GM12878 (cell line): ENCODE measurements at regions not wholly inside any gene's neighbourhood (a gene's known extent, or its start where the extent isn't known, plus 50 kb on each side); places are given as distances from the start of the nearest gene placed in this dataset.

Experiments used
- ATAC-seq: fragments of 200-7000 bp; cut with Tn5 transposase; 3 replicates; pipeline ENCODE4 v1.9.1; 2020; ENCODE audit warnings: mild to moderate bottlenecking, moderate library complexity
- BruUV-seq: library from RNA; stranded (reverse); fragments of 400-500 nt; replicated peaks from 2 replicates; lab custom pipeline; 2021; lab: Mats Ljungman, UMichigan
- CTCF ChIA-PET: fragments of 300-600 bp; sonication (Branson Sonifier 250); formaldehyde crosslinking; extraction: SDS; loops from one replicate; lab custom pipeline; 2021; ENCODE audit warnings: inconsistent platforms; lab: Yijun Ruan, JAX
- POLR2A ChIA-PET: fragments of 350-600 bp; formaldehyde crosslinking; extraction: SDS; loops from one replicate; lab custom pipeline; 2021; ENCODE audit warnings: inconsistent platforms; lab: Charles Lee
- RAD21 ChIA-PET: fragments of 300-600 bp; sonication (Branson Sonifier 250); formaldehyde crosslinking; loops from one replicate; lab custom pipeline; 2023; ENCODE audit warnings: antibody characterized with exemption; ENCODE audit not compliant: unreplicated experiment; lab: Charles Lee
- SMC1A ChIA-PET: fragments of 300-600 bp; sonication (Branson Sonifier 250); formaldehyde crosslinking; loops from one replicate; lab custom pipeline; 2023; ENCODE audit not compliant: unreplicated experiment, uncharacterized antibody; lab: Charles Lee
- DNase-seq: peaks from one replicate; pipeline ENCODE4 v3.0.0-alpha.2; 2011; ENCODE audit warnings: low read depth, low spot score
- FAIRE-seq: peaks from 3 replicates; lab custom pipeline; 2011; peaks lifted over from hg19 to GRCh38; lab: Jason Lieb, UNC
- H2AFZ ChIP-seq: 2 replicates; pipeline ENCODE4 v1.6.0; 2011; ENCODE audit warnings: low read depth, low read length, control low read depth; ENCODE audit not compliant: control insufficient read depth
- H3K27ac ChIP-seq: 2 replicates; pipeline ENCODE4 v1.5.1; 2011; ENCODE audit warnings: control low read depth; ENCODE audit not compliant: control insufficient read depth, insufficient read depth
- H3K27me3 ChIP-seq, 2 experiments: replicated peaks in 1 of 2; 2 replicates each; pipeline versions ENCODE4 v1.6.0 to v1.6.1; 2011; ENCODE audit warnings: low read length in 1 of 2; ENCODE audit not compliant: control insufficient read depth in 2 of 2, insufficient read depth in 2 of 2
- H3K36me3 ChIP-seq, 2 experiments: 2 replicates each; pipeline ENCODE4 v1.5.1; 2011; ENCODE audit warnings: low read length in 1 of 2; ENCODE audit not compliant: control insufficient read depth in 2 of 2, insufficient read depth in 2 of 2
- H3K4me1 ChIP-seq: 2 replicates; pipeline ENCODE4 v1.6.1; 2011; ENCODE audit warnings: mild to moderate bottlenecking, low read length, moderate library complexity, mixed read lengths; ENCODE audit not compliant: control insufficient read depth, insufficient read depth
- H3K4me2 ChIP-seq: 2 replicates; pipeline ENCODE4 v1.6.0; 2011; ENCODE audit warnings: control low read depth; ENCODE audit not compliant: control insufficient read depth, insufficient read depth
- H3K4me3 ChIP-seq: fragments of 200-600 bp; sonication (generic); 2 replicates; pipeline ENCODE4 v1.5.1; 2016
- H3K79me2 ChIP-seq: 2 replicates; pipeline ENCODE4 v1.6.0; 2011; ENCODE audit warnings: low read length; ENCODE audit not compliant: control insufficient read depth, insufficient read depth
- H3K9ac ChIP-seq: 2 replicates; pipeline ENCODE4 v1.8.0; 2011; ENCODE audit warnings: low read length, control low read depth, mixed read lengths; ENCODE audit not compliant: control insufficient read depth, insufficient read depth
- H3K9me3 ChIP-seq: replicated peaks from 3 replicates; pipeline ENCODE4 v1.5.1; 2011; ENCODE audit warnings: mild to moderate bottlenecking, low read length; ENCODE audit not compliant: control insufficient read depth, insufficient read depth
- H4K20me1 ChIP-seq: 2 replicates; pipeline ENCODE4 v1.6.0; 2011; ENCODE audit not compliant: control insufficient read depth, insufficient read depth
- ELK1 ChIP-seq: IDR thresholded peaks from 2 replicates; pipeline ENCODE4 v1.6.1; 2012; ENCODE audit warnings: low read depth, low read length, improper control_type of control experiment
- FOS ChIP-seq: IDR thresholded peaks from 3 replicates; pipeline ENCODE4 v1.6.1; 2011; ENCODE audit warnings: borderline replicate concordance; ENCODE audit not compliant: insufficient read length; ENCODE audit errors: extremely low read depth
- FOXK2 ChIP-seq: fragments of 450-650 bp; IDR thresholded peaks from 2 replicates; pipeline ENCODE4 v1.6.1; 2017; ENCODE audit warnings: mild to moderate bottlenecking, moderate library complexity
- FOXM1 ChIP-seq: IDR thresholded peaks from 2 replicates; pipeline ENCODE4 v1.6.1; 2012; ENCODE audit warnings: low read depth, mild to moderate bottlenecking, inconsistent platforms, low read length, moderate library complexity
- HDAC6 ChIP-seq: fragments of 200-600 bp; sonication (generic); IDR thresholded peaks from one replicate; pipeline ENCODE4 v1.8.0; 2017; ENCODE audit warnings: antibody characterized with exemption; ENCODE audit not compliant: unreplicated experiment
- PAX8 ChIP-seq: fragments of 450-650 bp; IDR thresholded peaks from 2 replicates; pipeline ENCODE4 v1.6.1; 2017; ENCODE audit warnings: mild to moderate bottlenecking, moderate library complexity
- SRF ChIP-seq, 2 experiments: IDR thresholded peaks; 2 replicates each; pipeline ENCODE4 v1.6.1; 2011; ENCODE audit warnings: low read depth in 2 of 2, low read length in 2 of 2, mild to moderate bottlenecking in 1 of 2, moderate library complexity in 1 of 2
- USF2 ChIP-seq: IDR thresholded peaks from 2 replicates; pipeline ENCODE4 v1.6.1; 2011; ENCODE audit warnings: low read depth, low read length, improper control_type of control experiment, borderline replicate concordance
- WGBS: methylation state at CpG from one replicate; pipeline ENCODE4 v1.1.6; 2016; ENCODE audit warnings: low lambda C conversion rate; ENCODE audit not compliant: insufficient replicate concordance, insufficient coverage; ENCODE audit errors: missing lambda C conversion rate; 5-methylcytosine and 5-hydroxymethylcytosine counted together
- in situ Hi-C: fragments of 300-500 bp; cut with MboI; formaldehyde crosslinking; loops from 9 replicates; pipeline ENCODE4 v1.14.3; 2018; ENCODE audit warnings: mixed read lengths
- intact Hi-C: fragments of 100-400 bp; cut with micrococcal nuclease; formaldehyde crosslinking; loops from one replicate; pipeline ENCODE4 v1.14.2; 2022; ENCODE audit not compliant: unreplicated experiment

- CTCF ChIA-PET = no interaction called here
Observed at GRCh38 chr3:19073341-19074105, 74.8 kb upstream of the KCNH8 start.

More at GRCh38 chr3:19073341-19074105, 74.8 kb upstream of the KCNH8 start:
- SMC1A ChIA-PET = no interaction called here
- no peak overlapping the region for H3K27ac ChIP-seq
- intact Hi-C loops (no loop called here), in situ Hi-C loops (no loop called here)
- no peaks in the 10 kb centered on the region for H3K4me1 ChIP-seq
- no peak overlapping the region for H3K4me3 ChIP-seq
- no peaks in the 10 kb centered on the region for H3K27me3 ChIP-seq
- RAD21 ChIA-PET = no interaction called here
- no peak overlapping the region for H3K4me2 ChIP-seq
- DNase-seq = no peak
- no peak overlapping the region for H3K9ac ChIP-seq
- ATAC-seq = no peak
- H3K36me3 ChIP-seq = no peaks in the 10 kb centered on the region
- FAIRE-seq = no peak
- no TSS peak for BruUV-seq
- 18% methylated on average over 3 of the region's 3 CpGs for WGBS
- H3K79me2 ChIP-seq = no peaks in the 10 kb centered on the region
- no peak overlapping the region for H2AFZ ChIP-seq
- H3K9me3 ChIP-seq = no peaks in the 10 kb centered on the region
- POLR2A ChIA-PET = no interaction called here
- TF ChIP-seq USF2 (no peak), FOS (no peak), FOXK2 (no peak), SRF (IDR thresholded peaks at IDR 0.05; ENCODE audit: low read depth in 2 of 2, low read length in 2 of 2) (no peak), ELK1 (no peak), HDAC6 (no peak), PAX8 (no peak), FOXM1 (no peak)
- no peaks in the 10 kb centered on the region for H4K20me1 ChIP-seq
